ENCODE measurements at regions not wholly inside any gene's neighbourhood (a gene's known extent, or its start where the extent isn't known, plus 50 kb on each side); places are given as distances from the start of the nearest gene placed in this dataset.

- TF ChIP-seq CTCF (IDR thresholded peaks at IDR 0.05) (no peak), EP300 (IDR thresholded peaks at IDR 0.05) (no peak), POLR2A (IDR thresholded peaks at IDR 0.05) (no peak)
Measured at GRCh38 chr20:60088236-60088635, 130.0 kb downstream of the CDH26 start.
